B cell (primary cell): ENCODE measurements at regions not wholly inside any gene's neighbourhood (a gene's known extent, or its start where the extent isn't known, plus 50 kb on each side); places are given as distances from the start of the nearest gene placed in this dataset.

Experiments
- CTCF ChIP-seq: fragments of 200-600 bp; IDR thresholded peaks from one replicate; pipeline ENCODE4 v1.8.0; 2022; ENCODE audit warnings: antibody characterized with exemption, mild to moderate bottlenecking
- EZH2 ChIP-seq: IDR thresholded peaks from 2 replicates; pipeline ENCODE4 v1.6.1; 2012; ENCODE audit warnings: borderline replicate concordance, low read depth, mild to moderate bottlenecking, moderate library complexity, low read length; ENCODE audit not compliant: insufficient read depth, poor library complexity, severe bottlenecking

- TF ChIP-seq CTCF (no peak), EZH2 (no peak)
Measured at GRCh38 chr3:13253208-13253937, 166.7 kb downstream of the NUP210 start.
